CD1c-positive myeloid dendritic cell (primary cell): ENCODE measurements at regions not wholly inside any gene's neighbourhood (a gene's known extent, or its start where the extent isn't known, plus 50 kb on each side); places are given as distances from the start of the nearest gene placed in this dataset.
A peak's percentile ranks its signal among the peaks of the same experiment; 100 is the strongest.
"Not testable (repeated sequence)": the region's sequence is repeated elsewhere in the genome, so short reads cannot be mapped to it uniquely, and the experiment has no call there.

Experiments used
- DNase-seq: peaks from one replicate; pipeline ENCODE4 v3.0.0-alpha.2; 2016; ENCODE audit errors: extremely low spot score

DNA sequence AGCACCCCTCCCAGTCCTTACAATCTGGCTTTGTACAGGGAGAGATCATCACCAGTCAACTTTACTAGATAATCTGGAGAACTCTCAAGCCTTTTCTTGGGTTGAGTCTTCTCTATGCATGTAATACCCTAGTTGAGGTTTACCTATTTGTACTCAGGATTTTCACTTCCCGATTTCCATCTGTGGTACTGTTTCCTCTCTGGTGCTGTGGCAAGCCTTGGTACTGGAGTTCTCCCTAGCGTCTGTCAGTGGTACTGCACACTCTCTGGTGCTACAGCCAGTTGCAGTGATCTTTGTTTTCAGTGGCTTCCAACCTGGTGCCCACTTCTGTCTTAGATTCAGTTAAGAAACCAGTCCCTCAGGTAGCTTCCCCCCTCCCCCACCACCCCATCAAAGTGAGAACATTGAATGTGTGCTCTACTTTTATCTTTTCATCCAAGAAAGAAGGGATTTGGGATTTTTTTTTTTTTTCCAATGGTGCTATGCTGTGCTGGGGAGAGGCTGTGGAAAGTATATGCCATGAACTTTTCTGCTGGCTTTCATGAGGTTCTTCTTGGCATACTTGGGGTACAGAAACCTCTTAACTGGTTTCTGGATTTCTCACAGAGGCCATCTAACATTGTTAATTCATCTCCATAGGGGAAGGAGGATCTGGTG is 69.4 kb upstream of the EVL start:
- peak; percentile 84 for DNase-seq

- no peak for DNase-seq
Measured at GRCh38 chr14:99996951-99997571, 68.2 kb upstream of the EVL start.

- DNase-seq = not testable (repeated sequence)
Measured at GRCh38 chr14:100000398-100000797, 64.8 kb upstream of the EVL start.

DNA sequence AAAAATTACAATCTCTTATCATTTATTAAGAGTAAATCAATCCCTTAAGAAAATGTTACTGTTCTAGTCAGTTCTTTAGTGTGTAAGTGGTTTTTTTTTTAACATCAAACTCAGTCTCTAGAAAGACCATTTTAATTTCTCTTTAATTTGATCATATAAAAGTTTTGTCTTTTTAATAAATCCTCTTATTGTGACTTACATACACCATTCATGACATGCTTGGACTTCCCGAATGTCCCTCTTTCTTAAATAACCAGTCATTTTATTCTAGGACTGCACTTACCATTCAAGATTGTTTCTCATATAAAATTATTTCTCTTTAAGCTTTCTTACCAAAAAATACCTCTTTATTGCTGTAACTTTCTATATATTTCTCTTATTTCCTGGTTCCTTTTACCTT is 60.8 kb upstream of the EVL start:
- DNase-seq = no peak

GRCh38 chr14:100007254-100007653 is 58.0 kb upstream of the EVL start:
- peak; percentile 24 for DNase-seq

GRCh38 chr14:100009802-100010201 is 55.4 kb upstream of the EVL start:
- DNase-seq = not testable (repeated sequence)

- no peak for DNase-seq
Measured at GRCh38 chr14:100010679-100011078, 54.5 kb upstream of the EVL start.

GRCh38 chr14:100011628-100012325 is 53.4 kb upstream of the EVL start:
- DNase-seq = no peak

GRCh38 chr14:100012478-100013327 is 52.5 kb upstream of the EVL start:
- DNase-seq = no peak

DNA sequence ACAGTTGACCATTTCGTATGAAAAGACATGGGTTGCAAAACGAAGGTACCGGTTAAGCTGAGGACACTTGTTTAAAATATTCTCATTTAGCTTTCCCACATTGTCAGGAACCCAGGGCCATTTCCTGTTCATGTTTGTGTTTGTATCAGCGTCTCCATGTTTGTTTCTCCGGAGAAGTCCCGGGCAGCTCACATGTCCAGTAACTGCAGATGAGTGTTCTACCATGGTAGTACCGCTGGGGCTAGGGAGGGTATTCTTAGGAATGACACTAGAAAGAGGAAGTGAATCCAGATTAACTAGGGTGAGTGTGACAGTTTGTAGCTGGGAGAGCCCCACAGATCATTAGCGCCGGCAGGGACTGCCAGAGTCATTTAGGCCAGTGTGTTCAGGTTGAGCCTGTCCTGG is 50.0 kb upstream of the EVL start:
- peak; percentile 86 for DNase-seq
